K562 (cell line): ENCODE measurements at regions not wholly inside any gene's neighbourhood (a gene's known extent, or its start where the extent isn't known, plus 50 kb on each side); places are given as distances from the start of the nearest gene placed in this dataset.

ENCODE experiments used
- CHD7 ChIP-seq: fragments of 200-600 bp; sonication (generic); IDR thresholded peaks from one replicate; pipeline ENCODE4 v1.6.1; 2012; ENCODE audit warnings: mild to moderate bottlenecking, low read depth, low read length, inconsistent platforms
- TCF7L2 ChIP-seq: fragments of 150-350 bp; IDR thresholded peaks from 2 replicates; pipeline ENCODE4 v1.6.1; 2016; ENCODE audit warnings: low read depth, mild to moderate bottlenecking, low read length, moderate library complexity
- TF ChIP-seq, protein P1 (sequence below): fragments of 200-800 bp; sonication (Bioruptor generic); IDR thresholded peaks from 2 replicates; pipeline ENCODE4 v1.6.1; 2016; ENCODE audit warnings: missing genetic modification characterization, missing compliant biosample characterization

GRCh38 chr9:107647141-107647540, 157.6 kb upstream of the KLF4 start (continued):
- TF ChIP-seq CHD7 = no peak
- no peak for TF ChIP-seq TCF7L2
- TF ChIP-seq, protein P1, sequence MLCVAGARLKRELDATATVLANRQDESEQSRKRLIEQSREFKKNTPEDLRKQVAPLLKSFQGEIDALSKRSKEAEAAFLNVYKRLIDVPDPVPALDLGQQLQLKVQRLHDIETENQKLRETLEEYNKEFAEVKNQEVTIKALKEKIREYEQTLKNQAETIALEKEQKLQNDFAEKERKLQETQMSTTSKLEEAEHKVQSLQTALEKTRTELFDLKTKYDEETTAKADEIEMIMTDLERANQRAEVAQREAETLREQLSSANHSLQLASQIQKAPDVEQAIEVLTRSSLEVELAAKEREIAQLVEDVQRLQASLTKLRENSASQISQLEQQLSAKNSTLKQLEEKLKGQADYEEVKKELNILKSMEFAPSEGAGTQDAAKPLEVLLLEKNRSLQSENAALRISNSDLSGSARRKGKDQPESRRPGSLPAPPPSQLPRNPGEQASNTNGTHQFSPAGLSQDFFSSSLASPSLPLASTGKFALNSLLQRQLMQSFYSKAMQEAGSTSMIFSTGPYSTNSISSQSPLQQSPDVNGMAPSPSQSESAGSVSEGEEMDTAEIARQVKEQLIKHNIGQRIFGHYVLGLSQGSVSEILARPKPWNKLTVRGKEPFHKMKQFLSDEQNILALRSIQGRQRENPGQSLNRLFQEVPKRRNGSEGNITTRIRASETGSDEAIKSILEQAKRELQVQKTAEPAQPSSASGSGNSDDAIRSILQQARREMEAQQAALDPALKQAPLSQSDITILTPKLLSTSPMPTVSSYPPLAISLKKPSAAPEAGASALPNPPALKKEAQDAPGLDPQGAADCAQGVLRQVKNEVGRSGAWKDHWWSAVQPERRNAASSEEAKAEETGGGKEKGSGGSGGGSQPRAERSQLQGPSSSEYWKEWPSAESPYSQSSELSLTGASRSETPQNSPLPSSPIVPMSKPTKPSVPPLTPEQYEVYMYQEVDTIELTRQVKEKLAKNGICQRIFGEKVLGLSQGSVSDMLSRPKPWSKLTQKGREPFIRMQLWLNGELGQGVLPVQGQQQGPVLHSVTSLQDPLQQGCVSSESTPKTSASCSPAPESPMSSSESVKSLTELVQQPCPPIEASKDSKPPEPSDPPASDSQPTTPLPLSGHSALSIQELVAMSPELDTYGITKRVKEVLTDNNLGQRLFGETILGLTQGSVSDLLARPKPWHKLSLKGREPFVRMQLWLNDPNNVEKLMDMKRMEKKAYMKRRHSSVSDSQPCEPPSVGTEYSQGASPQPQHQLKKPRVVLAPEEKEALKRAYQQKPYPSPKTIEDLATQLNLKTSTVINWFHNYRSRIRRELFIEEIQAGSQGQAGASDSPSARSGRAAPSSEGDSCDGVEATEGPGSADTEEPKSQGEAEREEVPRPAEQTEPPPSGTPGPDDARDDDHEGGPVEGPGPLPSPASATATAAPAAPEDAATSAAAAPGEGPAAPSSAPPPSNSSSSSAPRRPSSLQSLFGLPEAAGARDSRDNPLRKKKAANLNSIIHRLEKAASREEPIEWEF (CRISPR knock-in tag) = no peak
